Tibial nerve (tissue), 4 donors: ENCODE measurements at regions not wholly inside any gene's neighbourhood (a gene's known extent, or its start where the extent isn't known, plus 50 kb on each side); places are given as distances from the start of the nearest gene placed in this dataset.

Experiments used
- DNase-seq, 2 donors: peaks; one replicate each; pipeline ENCODE4 v3.0.0-alpha.2; 2019; ENCODE audit warnings: low spot score in 2 of 2
- H3K27ac ChIP-seq, 4 donors: fragments of 200-600 bp; sonication (generic) in 3 of 4; one replicate each; pipeline ENCODE4 v1.5.1; 2017 to 2019; ENCODE audit warnings: mild to moderate bottlenecking in 1 of 4
- H3K27me3 ChIP-seq, 2 donors: fragments of 200-600 bp; sonication (generic) in 1 of 2; one replicate each; pipeline versions ENCODE4 v1.5.1 to v1.6.0; 2017 to 2019
- H3K36me3 ChIP-seq, 3 donors: fragments of 200-600 bp; sonication (generic); one replicate each; pipeline ENCODE4 v1.5.1; 2018 to 2019
- H3K4me1 ChIP-seq, 4 donors: fragments of 200-600 bp; sonication (generic) in 3 of 4; one replicate each; pipeline ENCODE4 v1.5.1; 2017 to 2019
- H3K4me3 ChIP-seq, 4 donors: fragments of 200-600 bp; sonication (generic) in 3 of 4; one replicate each; pipeline ENCODE4 v1.5.1; 2017 to 2019; ENCODE audit warnings: mild to moderate bottlenecking in 1 of 4, moderate library complexity in 1 of 4
- H3K9me3 ChIP-seq, 4 donors: fragments of 200-600 bp; sonication (generic) in 3 of 4; one replicate each; pipeline ENCODE4 v1.5.1; 2017 to 2019
- EP300 ChIP-seq, 2 donors: sonication (generic); formaldehyde crosslinking; IDR thresholded peaks; one replicate each; pipeline ENCODE4 v1.6.1; 2017; ENCODE audit warnings: antibody characterized with exemption in 2 of 2, mild to moderate bottlenecking in 1 of 2
- POLR2A ChIP-seq, 2 donors: fragments of 450-650 bp; IDR thresholded peaks; one replicate each; pipeline ENCODE4 v1.6.1; 2017; ENCODE audit warnings: antibody characterized with exemption in 2 of 2, mild to moderate bottlenecking in 2 of 2, moderate library complexity in 2 of 2
- WGBS, 2 donors: methylation state at CpG; one replicate each; pipeline ENCODE4 v1.1.5; 2018; 5-methylcytosine and 5-hydroxymethylcytosine counted together
- TF ChIP-seq, protein P1 (sequence below), 5 experiments: fragments of 200-600 bp in 3 of 5; fragments of 450-650 bp in 2 of 5; sonication (generic) in 3 of 5; IDR thresholded peaks; one replicate each; pipeline ENCODE4 v1.5.1; 2016 to 2019; ENCODE audit warnings: antibody characterized with exemption in 5 of 5, mild to moderate bottlenecking in 3 of 5, moderate library complexity in 2 of 5

DNA sequence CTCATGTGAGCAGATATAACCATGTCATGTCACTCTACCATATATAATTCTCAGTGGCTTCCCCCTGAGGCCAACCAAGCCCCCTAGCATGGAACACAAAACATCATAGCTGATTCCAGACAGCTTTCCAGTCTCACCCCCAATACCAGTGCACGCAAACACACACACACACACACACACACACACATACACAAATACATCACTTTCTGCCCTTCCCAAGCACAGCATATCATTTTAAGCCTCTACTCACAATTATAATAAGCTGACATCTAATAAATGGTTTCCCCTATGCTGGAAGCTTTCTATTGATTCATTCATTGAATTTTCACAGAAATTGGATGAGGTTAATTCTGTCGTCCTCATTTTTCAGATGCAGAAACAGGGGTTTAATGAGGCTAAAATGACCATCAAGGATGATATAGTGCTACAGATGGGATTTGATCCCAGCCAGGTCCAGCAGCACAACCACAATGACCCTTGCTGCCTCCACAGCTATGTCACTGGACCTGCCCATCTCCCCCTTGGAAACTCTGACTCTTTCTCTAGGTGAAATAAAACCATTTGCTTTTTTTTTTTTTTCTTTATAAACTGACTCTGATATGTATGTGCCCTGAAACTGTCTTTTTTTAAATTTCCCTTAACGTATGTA is 131.1 kb downstream of the TMEM114 start:
- WGBS, 2 donors, result 53 to 71% methylated on average over 3 of the region's 3 CpGs
- H3K27ac ChIP-seq, result no peak overlapping the region
- no peak for DNase-seq
- no peaks in the 10 kb centered on the region for H3K36me3 ChIP-seq
- peaks cover 0 to 12% (median 0%) of the 10 kb centered on the region in 4 donors for H3K9me3 ChIP-seq
- H3K4me1 ChIP-seq, result no peaks in the 10 kb centered on the region
- TF ChIP-seq, protein P1, sequence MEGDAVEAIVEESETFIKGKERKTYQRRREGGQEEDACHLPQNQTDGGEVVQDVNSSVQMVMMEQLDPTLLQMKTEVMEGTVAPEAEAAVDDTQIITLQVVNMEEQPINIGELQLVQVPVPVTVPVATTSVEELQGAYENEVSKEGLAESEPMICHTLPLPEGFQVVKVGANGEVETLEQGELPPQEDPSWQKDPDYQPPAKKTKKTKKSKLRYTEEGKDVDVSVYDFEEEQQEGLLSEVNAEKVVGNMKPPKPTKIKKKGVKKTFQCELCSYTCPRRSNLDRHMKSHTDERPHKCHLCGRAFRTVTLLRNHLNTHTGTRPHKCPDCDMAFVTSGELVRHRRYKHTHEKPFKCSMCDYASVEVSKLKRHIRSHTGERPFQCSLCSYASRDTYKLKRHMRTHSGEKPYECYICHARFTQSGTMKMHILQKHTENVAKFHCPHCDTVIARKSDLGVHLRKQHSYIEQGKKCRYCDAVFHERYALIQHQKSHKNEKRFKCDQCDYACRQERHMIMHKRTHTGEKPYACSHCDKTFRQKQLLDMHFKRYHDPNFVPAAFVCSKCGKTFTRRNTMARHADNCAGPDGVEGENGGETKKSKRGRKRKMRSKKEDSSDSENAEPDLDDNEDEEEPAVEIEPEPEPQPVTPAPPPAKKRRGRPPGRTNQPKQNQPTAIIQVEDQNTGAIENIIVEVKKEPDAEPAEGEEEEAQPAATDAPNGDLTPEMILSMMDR (IDR thresholded peaks at IDR 0.05), result no peak
- TF ChIP-seq EP300 (IDR thresholded peaks at IDR 0.05), result no peak
- TF ChIP-seq POLR2A (IDR thresholded peaks at IDR 0.05), result no peak
- no peak overlapping the region for H3K4me3 ChIP-seq
- H3K27me3 ChIP-seq, result no peaks in the 10 kb centered on the region

DNA sequence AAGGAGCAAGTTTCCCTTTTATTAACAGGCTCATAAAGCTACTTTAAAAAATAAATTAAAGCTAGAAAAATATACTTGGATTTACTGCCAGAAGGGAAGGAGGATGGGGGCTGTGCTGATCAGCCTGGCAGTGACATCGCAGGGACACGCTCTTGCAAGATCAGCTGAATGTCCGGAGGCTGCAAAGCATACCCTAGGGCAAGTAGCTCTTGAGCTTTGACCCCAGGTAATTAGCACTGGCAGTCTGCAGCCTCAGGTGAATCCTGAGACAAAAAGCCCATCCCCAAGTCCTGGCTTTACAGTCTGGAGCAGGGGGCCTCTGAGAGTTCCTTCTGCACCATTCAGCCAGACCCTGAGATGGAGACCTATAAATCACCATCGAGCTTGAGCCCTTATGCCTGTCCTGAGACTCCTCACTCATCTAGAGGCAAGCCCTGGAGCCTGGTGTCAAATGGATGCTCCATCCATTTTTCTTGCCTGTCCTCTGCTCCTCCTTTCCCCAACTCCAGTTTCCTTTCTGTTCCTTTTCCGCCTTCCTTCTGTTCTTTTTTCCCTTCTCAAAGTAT is 131.7 kb downstream of the TMEM114 start:
- DNase-seq, result no peak
- Histone ChIP-seq H3K4me3 (no peak overlapping the region), H3K36me3 (no peaks in the 10 kb centered on the region), H3K27ac (no peak overlapping the region), H3K9me3 (peaks cover 0 to 12% (median 0%) of the 10 kb centered on the region in 4 donors), H3K27me3 (no peaks in the 10 kb centered on the region), H3K4me1 (no peaks in the 10 kb centered on the region)
- 57 to 64% methylated on average over 5 of the region's 5 CpGs for WGBS, 2 donors
- TF ChIP-seq, protein P1 (IDR thresholded peaks at IDR 0.05), result no peak
- TF ChIP-seq EP300 (IDR thresholded peaks at IDR 0.05) (no peak), POLR2A (IDR thresholded peaks at IDR 0.05) (no peak)

DNA sequence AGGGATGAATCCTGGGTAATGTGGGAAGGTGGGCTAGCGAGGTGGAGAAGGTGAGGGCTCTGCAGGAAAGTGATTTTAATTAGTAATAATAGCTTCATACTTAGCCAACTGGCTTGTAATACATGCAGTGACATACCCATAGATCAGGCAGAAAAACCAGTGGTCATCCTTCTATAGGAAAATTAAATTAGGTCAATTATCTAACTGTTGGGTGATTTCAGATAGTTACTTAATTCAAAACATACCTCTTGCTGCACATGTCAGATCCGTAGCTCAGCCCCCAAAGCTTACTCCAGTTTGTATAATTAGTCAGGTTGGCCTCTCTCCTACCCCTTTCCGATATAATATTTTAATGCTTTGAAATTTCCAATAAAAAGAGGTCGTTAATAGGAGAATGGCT is 137.0 kb downstream of the TMEM114 start:
- H3K27ac ChIP-seq, result no peak overlapping the region
- H3K27me3 ChIP-seq, result no peaks in the 10 kb centered on the region
- no peak overlapping the region for H3K4me3 ChIP-seq
- TF ChIP-seq EP300 (IDR thresholded peaks at IDR 0.05) (no peak), POLR2A (IDR thresholded peaks at IDR 0.05) (no peak)
- TF ChIP-seq, protein P1 (IDR thresholded peaks at IDR 0.05), result no peak
- peaks cover 0 to 14% (median 0%) of the 10 kb centered on the region in 4 donors for H3K9me3 ChIP-seq
- H3K36me3 ChIP-seq, result no peaks in the 10 kb centered on the region
- 66 to 71% methylated on average over 4 of the region's 4 CpGs for WGBS, 2 donors
- no peak for DNase-seq
- H3K4me1 ChIP-seq, result no peaks in the 10 kb centered on the region

DNA sequence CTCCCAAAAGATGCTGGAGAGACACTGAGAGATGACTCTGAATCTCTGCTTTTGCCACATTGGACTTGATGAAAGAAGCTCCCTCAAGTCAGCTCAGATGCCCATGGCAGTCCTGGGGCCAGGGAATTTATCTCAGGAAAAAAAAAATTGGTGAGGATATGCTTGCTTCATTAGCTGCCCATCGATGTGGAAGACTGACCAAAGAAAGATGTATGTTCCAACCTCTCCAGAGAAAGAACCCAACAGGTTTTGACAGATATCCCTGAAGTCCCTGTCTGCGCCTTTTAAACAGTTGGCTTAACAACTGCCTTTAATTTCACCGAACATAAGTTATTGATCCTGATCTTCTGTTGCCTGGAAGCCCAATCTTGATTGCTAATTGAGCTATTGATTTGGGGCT is 137.4 kb downstream of the TMEM114 start:
- Histone ChIP-seq H3K9me3 (peaks cover 0 to 15% (median 0%) of the 10 kb centered on the region in 4 donors), H3K36me3 (no peaks in the 10 kb centered on the region), H3K4me1 (no peaks in the 10 kb centered on the region), H3K4me3 (no peak overlapping the region), H3K27ac (no peak overlapping the region), H3K27me3 (no peaks in the 10 kb centered on the region)
- DNase-seq, result no peak
- 61 to 70% methylated on average over 3 of the region's 3 CpGs for WGBS, 2 donors
- no peak for TF ChIP-seq EP300 (IDR thresholded peaks at IDR 0.05)
- no peak for TF ChIP-seq POLR2A (IDR thresholded peaks at IDR 0.05)
- TF ChIP-seq, protein P1 (IDR thresholded peaks at IDR 0.05), result no peak

DNA sequence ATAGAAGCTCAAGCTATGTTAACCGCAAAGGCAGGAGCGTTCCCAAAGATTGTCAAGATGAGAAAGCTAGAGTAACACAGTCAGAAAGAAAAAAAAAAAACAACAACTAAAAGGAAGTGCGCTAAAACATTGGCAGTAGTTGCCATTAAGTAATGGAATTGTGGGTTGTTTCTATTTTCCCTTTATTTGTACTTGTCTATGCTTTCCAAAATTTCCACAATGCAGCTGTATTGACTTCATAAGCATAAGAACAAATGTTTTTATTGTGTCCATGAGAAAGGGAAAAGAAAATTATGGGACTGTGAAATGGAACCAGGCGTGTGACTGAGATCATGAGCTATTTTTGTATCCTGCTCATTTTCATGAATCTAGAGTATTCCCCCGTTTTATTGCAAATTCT is 153.4 kb downstream of the TMEM114 start:
- peaks cover 0 to 7% (median 0%) of the 10 kb centered on the region in 4 donors for H3K9me3 ChIP-seq
- H3K4me3 ChIP-seq, result no peak overlapping the region
- WGBS, 2 donors, result 61 to 63% methylated on average over 5 of the region's 5 CpGs

More for the DNA sequence above, 153.4 kb downstream of the TMEM114 start:
- DNase-seq, result no peak
- no peak overlapping the region for H3K27ac ChIP-seq
- no peaks in the 10 kb centered on the region for H3K27me3 ChIP-seq
- TF ChIP-seq POLR2A (IDR thresholded peaks at IDR 0.05), result no peak
- TF ChIP-seq, protein P1 (IDR thresholded peaks at IDR 0.05), result no peak
- no peak for TF ChIP-seq EP300 (IDR thresholded peaks at IDR 0.05)
- no peaks in the 10 kb centered on the region for H3K36me3 ChIP-seq
- no peaks in the 10 kb centered on the region for H3K4me1 ChIP-seq
